GM19455 (cell line): ENCODE measurements at regions not wholly inside any gene's neighbourhood (a gene's known extent, or its start where the extent isn't known, plus 50 kb on each side); places are given as distances from the start of the nearest gene placed in this dataset.
"Not testable (repeated sequence)": the region's sequence is repeated elsewhere in the genome, so short reads cannot be mapped to it uniquely, and the experiment has no call there.

ENCODE experiments used
- ATAC-seq: cut with Tn5 transposase; IDR thresholded peaks from one replicate; pipeline ENCODE4 v1.9.1; 2021; ENCODE audit not compliant: unreplicated experiment

- ATAC-seq: no peak
Measured at GRCh38 chr2:126952216-126952615, 53.5 kb downstream of the TEX51 start.

- ATAC-seq: no peak
Measured at GRCh38 chr2:126953483-126953882, 54.8 kb downstream of the TEX51 start.

GRCh38 chr2:126954831-126955230 is 56.1 kb downstream of the TEX51 start:
- ATAC-seq: no peak

- ATAC-seq: not testable (repeated sequence)
Measured at GRCh38 chr2:126956773-126957172, 58.1 kb downstream of the TEX51 start.

- no peak for ATAC-seq
Measured at GRCh38 chr2:126963390-126963789, 64.7 kb downstream of the TEX51 start.

GRCh38 chr2:126966601-126967000 is 67.9 kb downstream of the TEX51 start:
- ATAC-seq: no peak

- no peak for ATAC-seq
Measured at GRCh38 chr2:126970583-126970982, 71.9 kb downstream of the TEX51 start.

GRCh38 chr2:126971162-126971480 is 72.4 kb downstream of the TEX51 start:
- ATAC-seq: no peak

GRCh38 chr2:126971481-126972278 is 73.0 kb downstream of the TEX51 start:
- peak; percentile 95 for ATAC-seq

GRCh38 chr2:126972279-126972626 is 73.6 kb downstream of the TEX51 start:
- ATAC-seq: no peak

GRCh38 chr2:126973745-126974144 is 75.1 kb downstream of the TEX51 start:
- no peak for ATAC-seq

- no peak for ATAC-seq
Measured at GRCh38 chr2:126975671-126976655, 77.3 kb downstream of the TEX51 start.

- ATAC-seq: no peak
Measured at GRCh38 chr2:126976721-126977328, 78.1 kb downstream of the TEX51 start.

GRCh38 chr2:126978333-126978732 is 79.6 kb downstream of the TEX51 start:
- no peak for ATAC-seq

- no peak for ATAC-seq
Measured at GRCh38 chr2:126979039-126980003, 80.6 kb downstream of the TEX51 start.

GRCh38 chr2:126981476-126981875 is 82.8 kb downstream of the TEX51 start:
- ATAC-seq: no peak

GRCh38 chr2:126982935-126983334 is 84.2 kb downstream of the TEX51 start:
- no peak for ATAC-seq

GRCh38 chr2:126986631-126987187 is 88.0 kb downstream of the TEX51 start:
- no peak for ATAC-seq

GRCh38 chr2:126988482-126988881 is 89.8 kb downstream of the TEX51 start:
- no peak for ATAC-seq

GRCh38 chr2:126989064-126989463 is 90.4 kb downstream of the TEX51 start:
- ATAC-seq: not testable (repeated sequence)
